ENCODE measurements at regions not wholly inside any gene's neighbourhood (a gene's known extent, or its start where the extent isn't known, plus 50 kb on each side); places are given as distances from the start of the nearest gene placed in this dataset.

DNA sequence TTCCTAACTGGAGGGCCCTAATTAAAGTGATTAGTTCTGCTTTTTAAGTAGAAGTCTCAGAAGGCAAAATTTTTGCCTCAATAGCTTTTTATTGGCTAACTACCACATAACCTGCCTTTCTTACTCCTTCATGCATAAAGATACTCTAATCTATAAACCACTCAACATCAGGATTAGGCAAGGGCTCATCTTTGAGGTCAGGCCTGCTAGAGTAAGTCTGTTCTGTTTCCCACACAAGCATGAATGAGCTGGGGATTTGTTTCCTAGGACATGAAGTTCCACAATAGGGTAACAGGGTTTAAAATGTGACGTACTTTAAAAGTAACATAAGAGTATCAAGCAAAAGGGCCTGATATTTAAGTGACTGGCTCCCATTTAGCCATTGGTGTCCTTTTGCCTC lies 522.7 kb upstream of the TYRP1 start:
- no peak overlapping the region for H3K27ac ChIP-seq (ENCODE audit: low read length)
- no peak overlapping the region for H3K4me3 ChIP-seq (ENCODE audit: low read length in 2 of 2)
- no peaks in the 10 kb centered on the region for H3K27me3 ChIP-seq (ENCODE audit: control insufficient read depth in 1 of 2, insufficient read depth in 2 of 2, low read length in 2 of 2)
- H3K9ac ChIP-seq (ENCODE audit: low read length in 2 of 2): no peak overlapping the region
- H3K36me3 ChIP-seq (ENCODE audit: control insufficient read depth in 2 of 2, insufficient read depth in 2 of 2, low read length in 2 of 2): no peaks in the 10 kb centered on the region
- H3K4me1 ChIP-seq (ENCODE audit: control insufficient read depth, insufficient read depth, low read length): no peaks in the 10 kb centered on the region
- peaks cover 0 to 3% of the 10 kb centered on the region in 2 donors for H3K9me3 ChIP-seq (ENCODE audit: control insufficient read depth in 2 of 2, low read length in 2 of 2)

DNA sequence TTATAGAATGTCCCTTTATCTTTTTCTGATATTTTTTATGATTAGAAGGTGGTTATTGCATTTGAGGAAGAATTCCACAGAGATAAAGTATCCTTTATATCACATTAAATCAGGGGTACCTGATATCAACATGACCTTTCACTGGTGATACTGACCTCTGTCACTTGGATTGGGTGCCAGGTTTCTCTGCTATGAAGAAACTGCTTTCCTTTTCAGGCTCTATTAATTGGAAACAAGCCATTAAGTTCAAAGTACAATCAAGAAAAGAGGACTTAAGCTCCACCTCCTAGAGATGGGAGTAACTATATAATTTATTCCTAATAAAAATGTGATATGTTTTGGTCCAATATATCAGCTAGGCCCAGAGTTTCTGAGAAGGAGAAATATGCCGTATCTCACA lies 514.6 kb upstream of the TYRP1 start:
- Histone ChIP-seq H3K36me3 (ENCODE audit: control insufficient read depth in 2 of 2, insufficient read depth in 2 of 2, low read length in 2 of 2) (no peaks in the 10 kb centered on the region), H3K9me3 (ENCODE audit: control insufficient read depth in 2 of 2, low read length in 2 of 2) (peaks cover 0 to 3% of the 10 kb centered on the region in 2 donors), H3K27me3 (ENCODE audit: control insufficient read depth in 1 of 2, insufficient read depth in 2 of 2, low read length in 2 of 2) (no peaks in the 10 kb centered on the region), H3K4me1 (ENCODE audit: control insufficient read depth, insufficient read depth, low read length) (no peaks in the 10 kb centered on the region), H3K27ac (ENCODE audit: low read length) (no peak overlapping the region), H3K9ac (ENCODE audit: low read length in 2 of 2) (no peak overlapping the region), H3K4me3 (ENCODE audit: low read length in 2 of 2) (no peak overlapping the region)

DNA sequence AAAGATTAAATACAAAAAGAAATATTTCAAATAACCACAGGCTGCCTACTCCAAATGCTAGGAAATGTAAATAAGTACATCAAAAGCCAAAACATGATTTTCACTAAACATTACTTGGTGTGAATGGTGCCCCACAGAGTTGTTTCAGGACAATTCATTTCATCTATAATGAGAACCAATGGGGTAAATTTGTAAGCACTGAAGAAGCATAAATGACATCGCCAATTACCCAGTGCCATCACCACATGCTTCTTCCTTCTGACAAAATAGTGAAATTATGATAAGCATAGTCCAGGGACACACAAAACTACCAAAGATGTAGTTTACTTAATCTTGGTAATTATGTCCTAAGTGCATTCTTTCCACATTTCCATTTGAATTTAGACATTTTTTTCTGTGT lies 510.4 kb upstream of the TYRP1 start:
- Histone ChIP-seq H3K27me3 (ENCODE audit: control insufficient read depth in 1 of 2, insufficient read depth in 2 of 2, low read length in 2 of 2) (no peaks in the 10 kb centered on the region), H3K9me3 (ENCODE audit: control insufficient read depth in 2 of 2, low read length in 2 of 2) (no peaks in the 10 kb centered on the region), H3K4me3 (ENCODE audit: low read length in 2 of 2) (no peak overlapping the region), H3K9ac (ENCODE audit: low read length in 2 of 2) (no peak overlapping the region), H3K36me3 (ENCODE audit: control insufficient read depth in 2 of 2, insufficient read depth in 2 of 2, low read length in 2 of 2) (no peaks in the 10 kb centered on the region), H3K27ac (ENCODE audit: low read length) (no peak overlapping the region), H3K4me1 (ENCODE audit: control insufficient read depth, insufficient read depth, low read length) (no peaks in the 10 kb centered on the region)

DNA sequence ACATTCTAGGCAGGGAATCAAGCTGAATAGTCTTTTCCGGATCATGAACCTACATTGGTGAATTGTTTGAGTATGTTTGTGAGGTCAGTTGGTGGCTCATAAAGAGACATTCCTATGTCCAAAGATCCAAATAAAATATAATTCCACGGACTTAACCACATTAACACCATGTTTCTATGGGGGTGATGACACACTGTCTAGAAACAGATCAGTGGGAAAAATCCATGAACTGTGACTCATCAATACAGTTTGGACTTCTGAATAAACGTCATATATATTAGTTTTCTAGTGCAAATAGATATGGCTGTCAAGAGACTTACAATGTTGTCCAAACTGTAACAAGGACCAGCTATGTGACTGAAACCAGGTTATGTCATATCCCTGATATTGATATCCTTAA lies 509.9 kb upstream of the TYRP1 start:
- no peaks in the 10 kb centered on the region for H3K27me3 ChIP-seq (ENCODE audit: control insufficient read depth in 1 of 2, insufficient read depth in 2 of 2, low read length in 2 of 2)
- H3K9me3 ChIP-seq (ENCODE audit: control insufficient read depth in 2 of 2, low read length in 2 of 2): no peaks in the 10 kb centered on the region
- H3K27ac ChIP-seq (ENCODE audit: low read length): no peak overlapping the region
- H3K4me1 ChIP-seq (ENCODE audit: control insufficient read depth, insufficient read depth, low read length): no peaks in the 10 kb centered on the region
- no peak overlapping the region for H3K4me3 ChIP-seq (ENCODE audit: low read length in 2 of 2)
- no peak overlapping the region for H3K9ac ChIP-seq (ENCODE audit: low read length in 2 of 2)
- no peaks in the 10 kb centered on the region for H3K36me3 ChIP-seq (ENCODE audit: control insufficient read depth in 2 of 2, insufficient read depth in 2 of 2, low read length in 2 of 2)

DNA sequence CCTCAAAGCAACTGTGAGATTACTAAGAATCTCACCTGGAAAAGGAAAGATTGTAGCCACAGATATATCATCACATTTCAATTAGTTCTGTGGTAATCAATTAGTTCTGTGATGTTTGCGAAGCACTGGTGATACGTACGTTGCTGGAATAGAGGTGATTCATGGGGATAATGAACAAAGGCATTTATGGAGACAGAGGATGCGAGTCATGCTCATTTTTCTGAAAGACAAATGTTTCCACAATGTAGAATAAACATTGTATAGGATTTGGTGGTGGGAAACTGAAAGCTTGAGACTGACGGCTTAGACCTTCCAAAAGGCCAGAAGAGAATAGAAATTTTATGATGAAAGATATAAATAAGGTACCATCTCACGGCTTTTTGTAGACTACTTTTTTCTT lies 507.3 kb upstream of the TYRP1 start:
- no peaks in the 10 kb centered on the region for H3K27me3 ChIP-seq (ENCODE audit: control insufficient read depth in 1 of 2, insufficient read depth in 2 of 2, low read length in 2 of 2)
- H3K36me3 ChIP-seq (ENCODE audit: control insufficient read depth in 2 of 2, insufficient read depth in 2 of 2, low read length in 2 of 2): no peaks in the 10 kb centered on the region
- H3K9me3 ChIP-seq (ENCODE audit: control insufficient read depth in 2 of 2, low read length in 2 of 2): no peaks in the 10 kb centered on the region
- no peak overlapping the region for H3K4me3 ChIP-seq (ENCODE audit: low read length in 2 of 2)
- no peak overlapping the region for H3K9ac ChIP-seq (ENCODE audit: low read length in 2 of 2)
- H3K4me1 ChIP-seq (ENCODE audit: control insufficient read depth, insufficient read depth, low read length): no peaks in the 10 kb centered on the region
- no peak overlapping the region for H3K27ac ChIP-seq (ENCODE audit: low read length)

DNA sequence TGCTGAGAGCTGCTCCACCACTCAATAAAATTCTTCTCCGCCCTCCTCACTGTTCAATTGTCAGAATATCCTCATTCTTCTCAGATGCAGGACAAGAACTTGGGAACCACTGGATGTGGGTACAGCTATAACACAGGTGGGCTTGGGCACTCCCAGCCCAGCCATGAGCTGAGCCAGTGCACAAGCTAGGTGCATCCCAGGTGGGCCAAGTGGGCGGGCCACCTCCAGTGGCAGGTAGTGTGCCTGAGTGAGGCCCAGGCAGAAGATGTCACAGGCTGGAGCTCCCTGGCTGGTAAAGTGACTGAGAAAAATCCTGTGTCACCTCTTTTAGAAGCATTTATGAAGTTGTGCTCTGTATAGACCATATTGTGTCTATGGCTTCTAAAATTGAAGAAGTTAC lies 501.6 kb upstream of the TYRP1 start:
- no peaks in the 10 kb centered on the region for H3K9me3 ChIP-seq (ENCODE audit: control insufficient read depth in 2 of 2, low read length in 2 of 2)

DNA sequence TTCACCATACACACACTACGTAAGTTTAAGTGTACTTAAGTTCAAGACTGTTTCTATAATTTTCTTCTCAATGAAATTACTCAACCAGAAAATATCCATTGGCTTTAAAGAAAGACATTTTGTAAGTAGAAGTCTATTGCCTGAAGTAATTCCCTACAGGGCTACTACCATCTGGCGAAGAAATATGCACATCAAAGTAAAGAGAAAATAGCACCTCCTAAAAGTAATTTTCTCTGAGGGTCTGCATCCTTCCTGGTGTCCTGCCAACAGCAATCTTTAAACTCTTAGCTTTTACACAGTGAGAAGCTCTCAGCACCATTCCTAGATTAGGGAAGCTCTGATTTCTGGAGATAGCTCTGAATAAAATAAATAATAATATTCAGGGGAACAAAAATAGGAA lies 498.5 kb upstream of the TYRP1 start:
- Histone ChIP-seq H3K4me3 (ENCODE audit: low read length in 2 of 2) (no peak overlapping the region), H3K4me1 (ENCODE audit: control insufficient read depth, insufficient read depth, low read length) (no peaks in the 10 kb centered on the region), H3K9me3 (ENCODE audit: control insufficient read depth in 2 of 2, low read length in 2 of 2) (no peaks in the 10 kb centered on the region), H3K27me3 (ENCODE audit: control insufficient read depth in 1 of 2, insufficient read depth in 2 of 2, low read length in 2 of 2) (no peaks in the 10 kb centered on the region), H3K27ac (ENCODE audit: low read length) (no peak overlapping the region), H3K36me3 (ENCODE audit: control insufficient read depth in 2 of 2, insufficient read depth in 2 of 2, low read length in 2 of 2) (no peaks in the 10 kb centered on the region), H3K9ac (ENCODE audit: low read length in 2 of 2) (no peak overlapping the region)

More for the DNA sequence above, 501.6 kb upstream of the TYRP1 start:
- no peaks in the 10 kb centered on the region for H3K36me3 ChIP-seq (ENCODE audit: control insufficient read depth in 2 of 2, insufficient read depth in 2 of 2, low read length in 2 of 2)
- no peaks in the 10 kb centered on the region for H3K4me1 ChIP-seq (ENCODE audit: control insufficient read depth, insufficient read depth, low read length)
- no peaks in the 10 kb centered on the region for H3K27me3 ChIP-seq (ENCODE audit: control insufficient read depth in 1 of 2, insufficient read depth in 2 of 2, low read length in 2 of 2)
- no peak overlapping the region for H3K9ac ChIP-seq (ENCODE audit: low read length in 2 of 2)
- H3K4me3 ChIP-seq (ENCODE audit: low read length in 2 of 2): no peak overlapping the region
- no peak overlapping the region for H3K27ac ChIP-seq (ENCODE audit: low read length)

DNA sequence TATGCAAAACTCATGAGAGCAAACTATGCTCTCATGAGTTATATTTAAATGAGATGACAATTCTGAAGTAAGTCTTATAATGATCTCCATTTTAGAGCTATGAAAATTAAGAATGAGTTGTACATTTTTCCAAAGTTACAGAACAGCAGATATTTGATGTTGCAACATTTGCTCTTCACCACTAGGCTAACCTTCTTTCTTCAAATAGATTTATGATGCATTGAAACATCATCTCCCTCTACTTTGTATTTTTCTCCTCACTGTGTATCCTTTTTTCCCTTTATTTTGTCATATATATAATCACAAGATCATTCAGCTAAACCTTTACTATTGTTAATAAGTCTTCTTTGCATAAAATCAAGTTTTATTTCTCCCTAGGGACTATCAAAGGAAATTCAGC lies 497.7 kb upstream of the TYRP1 start:
- no peaks in the 10 kb centered on the region for H3K36me3 ChIP-seq (ENCODE audit: control insufficient read depth in 2 of 2, insufficient read depth in 2 of 2, low read length in 2 of 2)
- no peaks in the 10 kb centered on the region for H3K4me1 ChIP-seq (ENCODE audit: control insufficient read depth, insufficient read depth, low read length)
- H3K4me3 ChIP-seq (ENCODE audit: low read length in 2 of 2): no peak overlapping the region
- H3K27ac ChIP-seq (ENCODE audit: low read length): no peak overlapping the region
- no peaks in the 10 kb centered on the region for H3K27me3 ChIP-seq (ENCODE audit: control insufficient read depth in 1 of 2, insufficient read depth in 2 of 2, low read length in 2 of 2)
- H3K9ac ChIP-seq (ENCODE audit: low read length in 2 of 2): no peak overlapping the region
- H3K9me3 ChIP-seq (ENCODE audit: control insufficient read depth in 2 of 2, low read length in 2 of 2): no peaks in the 10 kb centered on the region

DNA sequence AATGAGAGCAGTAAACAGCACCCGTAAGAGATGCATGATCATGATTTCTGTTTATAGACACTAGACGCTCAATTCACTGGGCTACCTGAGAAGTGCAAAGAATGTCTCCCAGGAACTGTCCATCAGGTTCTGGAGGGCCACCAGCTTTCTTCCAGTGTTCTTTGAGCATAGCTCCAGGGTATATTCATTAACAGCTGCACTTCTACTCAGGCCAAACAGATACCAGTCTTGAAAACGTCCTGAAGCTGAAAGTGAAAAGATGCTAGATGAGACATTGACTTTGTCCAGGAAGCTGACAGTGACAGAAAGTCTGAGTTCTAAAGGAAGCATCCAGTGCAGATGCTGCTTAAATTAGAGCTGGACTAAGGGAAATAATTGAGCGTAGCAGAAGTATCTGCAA lies 488.7 kb upstream of the TYRP1 start:
- H3K4me1 ChIP-seq (ENCODE audit: control insufficient read depth, insufficient read depth, low read length): no peaks in the 10 kb centered on the region
- no peak overlapping the region for H3K4me3 ChIP-seq (ENCODE audit: low read length in 2 of 2)
- H3K27ac ChIP-seq (ENCODE audit: low read length): no peak overlapping the region
- no peaks in the 10 kb centered on the region for H3K27me3 ChIP-seq (ENCODE audit: control insufficient read depth in 1 of 2, insufficient read depth in 2 of 2, low read length in 2 of 2)
- no peaks in the 10 kb centered on the region for H3K36me3 ChIP-seq (ENCODE audit: control insufficient read depth in 2 of 2, insufficient read depth in 2 of 2, low read length in 2 of 2)
- no peaks in the 10 kb centered on the region for H3K9me3 ChIP-seq (ENCODE audit: control insufficient read depth in 2 of 2, low read length in 2 of 2)
- no peak overlapping the region for H3K9ac ChIP-seq (ENCODE audit: low read length in 2 of 2)

DNA sequence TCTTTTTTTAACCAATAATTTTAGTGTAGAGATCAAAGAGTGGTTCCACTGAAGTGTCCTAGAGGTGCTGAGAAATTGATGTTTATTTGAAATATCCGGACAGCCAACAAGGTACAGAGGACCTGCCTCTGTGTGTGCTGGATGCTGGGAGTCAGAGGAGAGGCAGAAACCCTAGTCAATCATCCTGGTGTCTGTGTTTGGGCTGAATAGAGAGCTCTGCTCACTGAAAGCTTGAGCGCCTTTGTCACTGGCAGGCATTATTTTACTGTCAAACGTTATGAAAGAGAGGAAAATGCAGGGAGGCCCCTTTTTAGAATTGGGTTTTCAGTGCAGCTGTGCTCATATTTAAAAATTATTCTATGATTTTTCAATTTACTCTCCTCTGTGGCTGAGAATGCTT lies 480.3 kb upstream of the TYRP1 start:
- no peak overlapping the region for H3K4me3 ChIP-seq (ENCODE audit: low read length in 2 of 2)
- no peaks in the 10 kb centered on the region for H3K27me3 ChIP-seq (ENCODE audit: control insufficient read depth in 1 of 2, insufficient read depth in 2 of 2, low read length in 2 of 2)
- H3K9me3 ChIP-seq (ENCODE audit: control insufficient read depth in 2 of 2, low read length in 2 of 2): no peaks in the 10 kb centered on the region
- no peak overlapping the region for H3K9ac ChIP-seq (ENCODE audit: low read length in 2 of 2)
- no peak overlapping the region for H3K27ac ChIP-seq (ENCODE audit: low read length)
- no peaks in the 10 kb centered on the region for H3K4me1 ChIP-seq (ENCODE audit: control insufficient read depth, insufficient read depth, low read length)
- H3K36me3 ChIP-seq (ENCODE audit: control insufficient read depth in 2 of 2, insufficient read depth in 2 of 2, low read length in 2 of 2): no peaks in the 10 kb centered on the region

DNA sequence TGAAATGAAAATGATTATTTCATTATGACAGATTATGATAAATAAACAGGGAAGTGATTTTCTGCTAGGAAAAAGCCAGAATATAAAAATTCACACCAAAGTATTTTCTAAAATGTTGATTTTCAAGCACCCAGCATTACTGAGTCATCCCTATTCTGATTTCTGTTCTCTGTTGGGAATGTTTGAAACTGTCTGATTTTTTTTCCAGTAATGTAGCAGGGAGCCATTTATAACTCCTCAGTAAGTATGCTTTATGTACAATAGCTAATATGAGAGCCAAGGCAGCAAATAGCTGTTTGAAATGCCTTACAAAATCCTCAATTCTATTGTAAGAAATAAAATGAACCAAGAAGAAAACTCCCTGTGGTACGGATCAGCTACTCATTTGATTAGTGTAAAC lies 471.7 kb upstream of the TYRP1 start:
- H3K9ac ChIP-seq (ENCODE audit: low read length in 2 of 2): no peak overlapping the region
- no peak overlapping the region for H3K27ac ChIP-seq (ENCODE audit: low read length)
- H3K4me1 ChIP-seq (ENCODE audit: control insufficient read depth, insufficient read depth, low read length): no peaks in the 10 kb centered on the region
- no peak overlapping the region for H3K4me3 ChIP-seq (ENCODE audit: low read length in 2 of 2)
- H3K9me3 ChIP-seq (ENCODE audit: control insufficient read depth in 2 of 2, low read length in 2 of 2): no peaks in the 10 kb centered on the region
- H3K36me3 ChIP-seq (ENCODE audit: control insufficient read depth in 2 of 2, insufficient read depth in 2 of 2, low read length in 2 of 2): no peaks in the 10 kb centered on the region
- no peaks in the 10 kb centered on the region for H3K27me3 ChIP-seq (ENCODE audit: control insufficient read depth in 1 of 2, insufficient read depth in 2 of 2, low read length in 2 of 2)

DNA sequence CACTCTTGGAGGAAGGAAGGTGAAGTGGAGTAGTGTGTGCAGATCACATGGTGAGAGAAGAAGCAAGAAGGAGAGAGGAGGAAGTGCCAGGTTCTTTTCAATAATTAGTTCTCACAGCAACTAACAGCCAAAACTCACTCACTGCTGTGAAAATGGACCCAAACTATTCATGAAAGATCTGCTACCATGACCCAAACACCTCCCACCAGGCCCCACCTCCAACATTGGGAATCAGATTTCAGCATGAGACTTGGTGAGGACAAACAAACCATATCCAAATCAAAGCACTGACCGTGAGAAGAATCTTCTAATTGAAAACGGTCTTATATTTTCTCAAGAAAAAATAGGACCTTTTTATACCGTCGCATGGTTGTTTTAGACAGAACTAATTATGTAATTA lies 468.7 kb upstream of the TYRP1 start:
- Histone ChIP-seq H3K9me3 (ENCODE audit: control insufficient read depth in 2 of 2, low read length in 2 of 2) (no peaks in the 10 kb centered on the region), H3K9ac (ENCODE audit: low read length in 2 of 2) (no peak overlapping the region), H3K27ac (ENCODE audit: low read length) (no peak overlapping the region), H3K4me3 (ENCODE audit: low read length in 2 of 2) (no peak overlapping the region), H3K4me1 (ENCODE audit: control insufficient read depth, insufficient read depth, low read length) (no peaks in the 10 kb centered on the region), H3K36me3 (ENCODE audit: control insufficient read depth in 2 of 2, insufficient read depth in 2 of 2, low read length in 2 of 2) (no peaks in the 10 kb centered on the region), H3K27me3 (ENCODE audit: control insufficient read depth in 1 of 2, insufficient read depth in 2 of 2, low read length in 2 of 2) (no peaks in the 10 kb centered on the region)

Data from stomach smooth muscle (tissue), 2 donors.